HG02981 (cell line): ENCODE measurements at regions not wholly inside any gene's neighbourhood (a gene's known extent, or its start where the extent isn't known, plus 50 kb on each side); places are given as distances from the start of the nearest gene placed in this dataset.
A peak's percentile ranks its signal among the peaks of the same experiment; 100 is the strongest.

Experiments used
- ATAC-seq: cut with Tn5 transposase; IDR thresholded peaks from one replicate; pipeline ENCODE4 v1.9.1; 2021; ENCODE audit warnings: mild to moderate bottlenecking, moderate library complexity; ENCODE audit not compliant: unreplicated experiment

DNA sequence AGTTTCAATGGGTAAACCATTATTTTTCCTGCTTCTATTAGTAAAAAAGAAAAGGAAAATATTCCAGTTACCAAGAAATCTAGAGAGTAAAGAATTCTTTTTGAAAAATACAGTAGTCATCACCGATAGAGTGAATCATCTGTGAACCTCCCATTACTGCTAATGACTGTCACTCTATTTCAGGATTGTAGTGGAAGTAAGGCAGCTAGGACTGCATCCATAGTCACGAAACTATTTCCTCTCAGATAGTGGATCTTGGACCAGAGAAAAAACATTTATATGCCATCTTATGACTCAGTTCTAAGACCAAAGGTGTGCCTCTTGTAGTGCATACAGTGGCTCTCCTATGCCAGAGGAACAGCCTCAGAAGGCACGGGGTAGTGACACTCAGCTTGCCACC is 173.9 kb upstream of the PLEKHA5 start:
- ATAC-seq, result no peak

DNA sequence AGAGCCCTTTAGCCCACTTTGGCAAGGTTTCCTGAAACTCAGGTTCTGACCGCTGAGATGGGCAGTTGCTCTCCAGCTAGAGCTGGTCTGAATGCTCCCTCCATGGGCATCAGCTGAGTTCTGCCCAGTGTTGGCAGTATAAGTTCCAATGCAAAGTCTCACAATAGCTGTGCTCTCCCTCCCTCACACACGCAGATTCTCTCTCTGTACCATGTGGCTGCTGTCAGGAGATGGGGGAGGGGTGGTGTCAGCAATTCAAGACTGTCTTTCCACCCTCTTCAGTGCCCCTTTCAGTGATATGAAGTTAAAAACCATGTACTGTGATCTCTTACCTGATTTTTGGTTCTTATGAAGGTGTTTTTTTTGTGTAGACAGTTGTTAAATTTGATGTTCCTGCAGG is 164.3 kb upstream of the PLEKHA5 start:
- no peak for ATAC-seq

DNA sequence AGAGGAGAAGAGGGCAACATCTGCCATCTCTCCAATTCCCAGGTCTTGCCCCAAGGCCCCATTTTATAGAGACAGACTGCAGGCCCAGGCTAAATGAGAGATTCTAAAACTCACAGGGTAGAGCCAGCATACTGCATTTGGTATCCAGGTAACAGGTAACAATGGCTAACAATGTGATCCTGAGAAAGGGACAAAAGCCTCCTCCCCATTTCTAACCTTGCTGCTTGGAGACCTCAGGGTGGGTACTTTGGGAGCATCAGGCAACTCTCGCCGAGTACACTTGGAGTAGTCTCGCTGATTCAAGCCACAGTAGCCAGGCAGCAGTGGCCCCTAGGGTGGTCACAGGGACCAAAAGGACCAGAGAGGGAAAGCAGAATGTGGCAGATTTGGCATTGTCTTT is 162.6 kb upstream of the PLEKHA5 start:
- ATAC-seq, result no peak

DNA sequence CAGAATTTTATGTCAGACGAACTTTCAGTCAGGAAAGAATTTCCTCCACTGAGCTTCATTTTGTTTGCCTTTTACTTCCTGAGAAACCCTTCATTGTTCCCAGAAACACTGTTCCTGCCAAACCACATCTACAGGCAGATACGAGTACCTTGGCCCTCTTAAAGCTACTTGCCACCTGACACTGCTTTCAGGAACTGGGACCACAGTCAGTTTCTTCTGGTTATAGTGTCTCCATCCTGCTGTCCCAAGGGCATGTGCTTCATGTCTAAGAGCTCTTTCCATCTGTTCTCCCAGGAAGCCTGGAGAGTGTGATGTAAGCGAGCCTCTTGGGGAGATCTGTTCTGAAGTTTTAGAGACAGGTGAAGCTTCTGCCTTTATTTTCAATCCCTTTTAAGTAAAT is 161.7 kb upstream of the PLEKHA5 start:
- no peak for ATAC-seq

DNA sequence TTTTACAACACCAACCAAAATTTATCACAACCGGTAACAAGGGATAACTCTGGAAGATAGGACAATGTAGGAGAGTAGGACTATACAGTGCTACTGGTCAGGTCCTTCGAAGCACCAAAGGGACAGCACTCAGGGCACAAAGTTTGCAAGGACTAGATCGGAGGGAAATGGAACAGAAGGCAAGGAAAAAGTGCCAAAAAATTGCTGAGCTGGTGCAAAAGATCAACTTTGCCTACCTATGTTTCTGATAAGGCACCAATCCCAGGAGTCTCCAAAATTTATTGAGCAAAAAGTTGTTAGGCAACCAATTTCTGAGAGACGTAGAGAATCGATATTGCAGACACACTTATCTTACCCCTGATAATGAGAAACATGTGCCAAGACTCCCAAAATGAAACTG is 160.0 kb upstream of the PLEKHA5 start:
- ATAC-seq, result no peak

DNA sequence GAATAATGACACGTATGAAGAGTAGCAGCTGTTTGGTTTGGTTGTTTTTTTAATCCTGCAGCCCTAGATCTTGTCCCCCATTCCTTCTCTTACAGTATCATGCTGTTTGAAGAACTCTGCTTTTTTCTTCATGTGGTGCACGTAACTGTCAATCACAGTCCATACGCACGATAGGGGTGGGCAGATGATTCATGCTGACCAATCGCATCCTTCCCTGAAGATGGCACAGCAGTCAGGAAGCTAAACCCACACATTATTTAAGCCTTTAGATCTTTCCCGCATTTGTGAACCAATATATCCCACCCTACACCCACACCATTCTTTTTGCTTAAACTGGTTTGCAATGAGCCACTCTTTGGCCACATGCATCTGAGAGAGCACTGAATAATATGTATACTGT is 158.9 kb upstream of the PLEKHA5 start:
- ATAC-seq, result no peak

DNA sequence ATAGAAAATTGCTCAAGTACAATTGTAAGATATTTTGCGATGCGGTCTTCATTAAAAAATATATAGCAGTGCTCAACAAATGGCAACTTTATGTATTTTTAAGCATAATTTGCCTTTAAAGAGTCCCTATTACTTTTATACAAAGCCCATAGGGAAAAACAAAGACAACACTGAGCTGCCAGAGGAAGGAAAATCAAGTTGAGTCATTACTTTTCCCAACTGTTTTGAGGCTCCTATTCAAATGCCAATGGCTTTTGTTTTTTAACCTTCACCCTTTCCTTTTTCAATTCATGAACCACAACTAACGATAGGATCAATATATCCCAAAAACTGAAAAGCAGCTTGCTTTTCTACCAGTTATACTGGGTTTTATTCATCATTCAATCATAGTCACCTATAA is 157.6 kb upstream of the PLEKHA5 start:
- no peak for ATAC-seq

DNA sequence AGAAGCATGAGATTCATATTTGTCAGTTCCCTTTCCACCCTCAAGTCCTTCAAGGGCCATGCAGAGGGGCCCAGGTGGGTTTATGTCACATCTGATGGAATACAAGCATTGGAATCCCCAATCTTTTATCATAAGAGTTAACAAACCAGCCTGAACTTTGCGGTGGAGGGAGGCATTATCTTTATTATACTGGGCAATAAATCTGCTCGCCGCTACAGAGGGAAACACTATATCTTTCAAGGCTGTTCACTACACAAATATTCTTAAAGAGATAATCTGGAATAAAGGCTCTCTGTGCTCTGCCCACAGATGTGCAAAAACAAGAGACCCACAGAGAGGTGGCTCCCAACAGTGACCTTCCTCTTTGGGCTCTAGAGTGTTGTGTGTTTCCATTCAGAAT is 153.6 kb upstream of the PLEKHA5 start:
- ATAC-seq, result no peak

DNA sequence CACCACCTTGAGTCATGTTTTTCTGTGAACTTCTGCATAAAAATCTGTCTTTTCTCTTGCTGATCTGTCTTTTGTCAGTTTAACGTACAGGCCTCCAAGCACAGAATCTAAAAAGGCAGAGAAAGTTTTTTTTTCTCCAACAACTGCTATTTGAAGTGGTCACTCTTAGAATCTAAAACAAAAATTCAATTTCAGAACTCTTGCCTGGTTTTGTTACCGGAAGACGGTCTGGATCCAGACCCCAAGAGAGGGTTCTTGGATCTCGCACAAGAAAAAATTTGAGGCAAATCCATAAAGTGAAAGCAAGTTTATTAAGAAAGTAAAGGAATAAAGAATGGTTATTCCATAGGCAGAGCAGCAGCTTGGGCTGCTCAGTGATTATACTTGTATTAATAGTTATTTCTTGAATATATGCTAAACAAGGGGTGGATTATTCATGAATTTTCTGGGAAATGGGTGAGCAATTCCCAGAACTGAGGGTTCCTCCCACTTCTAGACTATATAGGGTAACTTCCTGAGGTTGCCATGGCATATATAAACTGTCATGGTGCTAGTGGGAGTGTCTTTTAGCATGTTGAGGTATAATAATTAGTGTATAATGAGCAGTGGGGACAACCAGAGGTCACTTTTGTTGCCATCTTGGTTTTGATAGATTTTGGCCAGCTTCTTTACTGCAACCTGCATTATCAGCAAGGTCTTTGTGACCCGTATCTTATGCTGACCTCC is 150.0 kb upstream of the PLEKHA5 start:
- ATAC-seq, result no peak

DNA sequence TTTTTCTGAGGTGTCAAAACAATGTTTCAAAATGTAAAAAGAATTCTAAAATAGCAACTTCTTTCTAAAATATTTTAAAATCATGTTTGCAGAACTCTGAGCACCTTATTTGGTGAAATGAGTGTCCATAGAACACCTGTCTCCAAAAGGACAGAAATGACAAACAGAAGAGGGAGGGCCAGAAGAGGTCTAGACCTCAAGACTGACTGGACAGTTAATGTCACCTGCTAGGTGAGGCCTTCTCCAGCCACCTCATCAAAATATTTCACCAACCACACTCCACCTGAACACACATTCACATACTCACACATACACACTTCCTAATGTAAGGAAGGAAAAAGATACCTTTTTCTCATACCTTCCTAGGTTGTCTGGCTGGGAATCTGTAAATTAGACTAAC is 147.8 kb upstream of the PLEKHA5 start:
- ATAC-seq, result peak; percentile 57

DNA sequence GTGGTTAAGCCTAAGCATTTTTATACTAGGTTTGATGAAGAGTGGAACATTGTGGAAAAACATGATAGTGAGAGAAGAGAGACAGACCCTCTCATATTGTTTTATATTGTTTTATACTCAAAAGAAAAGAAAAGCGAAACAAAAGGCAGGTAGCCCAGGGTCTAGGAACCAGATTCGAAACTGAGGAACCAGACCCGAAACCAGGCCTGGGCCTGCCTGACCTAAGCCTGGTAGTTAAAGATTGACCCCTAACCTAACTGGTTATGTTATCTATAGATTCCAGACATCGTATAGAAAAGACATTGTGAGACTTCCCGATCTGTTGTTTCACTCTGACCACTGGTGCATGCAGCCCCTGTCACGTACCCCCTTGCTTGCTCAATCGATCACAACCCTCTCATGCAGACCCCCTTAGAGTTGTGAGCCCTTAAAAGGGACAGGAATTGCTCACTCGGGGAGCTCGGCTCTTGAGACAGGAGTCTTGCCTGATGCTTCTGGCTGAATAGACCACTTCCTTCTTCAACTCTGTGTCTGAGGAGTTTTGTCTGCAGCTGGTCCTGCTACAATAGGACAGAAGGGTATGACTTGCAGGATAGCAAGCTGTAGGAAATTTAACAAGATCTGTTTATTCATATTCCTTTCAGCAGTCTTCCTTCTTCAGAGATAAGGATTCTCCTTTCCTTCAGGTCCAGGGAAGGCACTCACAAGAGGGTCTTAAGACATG is 147.1 kb upstream of the PLEKHA5 start:
- ATAC-seq, result peak; percentile 45

DNA sequence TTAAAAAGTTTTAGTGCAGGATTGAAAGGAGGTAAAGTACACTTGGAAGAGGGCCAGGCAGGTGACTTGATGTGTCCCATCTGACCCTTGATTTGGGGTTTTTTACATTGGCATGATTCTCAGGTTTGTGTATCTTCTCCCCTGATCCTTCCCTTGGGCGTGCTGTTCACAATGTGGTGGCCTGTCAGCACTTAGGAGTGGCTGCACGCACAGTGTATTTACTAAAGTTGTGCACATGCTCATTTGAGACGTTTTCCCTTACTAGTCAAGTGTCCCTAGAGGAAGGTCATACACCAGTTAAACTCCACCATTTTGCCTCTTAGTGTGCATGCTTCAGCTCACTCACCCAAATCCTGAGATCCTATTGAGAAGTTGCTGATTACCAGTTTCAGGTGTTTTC is 145.7 kb upstream of the PLEKHA5 start:
- ATAC-seq, result no peak

DNA sequence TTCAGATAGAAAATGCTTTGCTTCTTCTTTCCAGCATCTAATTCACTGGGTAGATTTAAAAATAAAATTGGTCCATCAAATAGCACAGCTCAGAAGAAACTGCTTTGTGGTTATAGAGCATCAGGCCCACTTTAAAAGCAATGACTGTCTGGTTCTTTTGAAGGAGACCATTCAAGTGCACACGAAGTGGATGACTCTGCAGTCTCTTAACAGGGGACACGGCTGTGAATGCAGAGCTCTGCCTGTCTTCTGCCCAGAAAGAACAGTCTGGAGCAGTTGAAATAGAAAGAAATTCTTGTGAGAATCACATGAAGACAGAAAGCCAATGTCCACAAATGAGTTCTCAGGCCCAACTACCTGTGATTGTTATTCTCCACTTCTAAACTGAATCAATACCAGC is 138.7 kb upstream of the PLEKHA5 start:
- no peak for ATAC-seq

DNA sequence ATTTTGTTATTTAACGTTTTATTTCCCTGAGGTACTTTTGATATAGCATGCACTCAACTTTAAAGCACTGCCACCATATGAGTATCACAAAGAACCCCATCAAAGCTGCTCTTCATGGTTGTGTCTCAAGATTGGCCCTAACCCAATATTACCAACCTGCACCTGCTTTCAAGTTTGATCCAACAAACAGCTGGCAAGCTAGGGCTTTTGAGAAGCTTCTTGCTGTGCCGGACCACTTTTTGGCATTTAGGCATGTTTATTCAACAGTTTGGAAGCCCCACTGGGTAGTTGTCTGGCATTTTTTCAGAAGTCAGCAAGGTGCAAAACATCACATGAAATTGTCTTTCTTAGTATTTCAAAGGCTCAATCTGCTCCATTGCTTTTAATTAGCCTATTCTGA is 137.2 kb upstream of the PLEKHA5 start:
- no peak for ATAC-seq

DNA sequence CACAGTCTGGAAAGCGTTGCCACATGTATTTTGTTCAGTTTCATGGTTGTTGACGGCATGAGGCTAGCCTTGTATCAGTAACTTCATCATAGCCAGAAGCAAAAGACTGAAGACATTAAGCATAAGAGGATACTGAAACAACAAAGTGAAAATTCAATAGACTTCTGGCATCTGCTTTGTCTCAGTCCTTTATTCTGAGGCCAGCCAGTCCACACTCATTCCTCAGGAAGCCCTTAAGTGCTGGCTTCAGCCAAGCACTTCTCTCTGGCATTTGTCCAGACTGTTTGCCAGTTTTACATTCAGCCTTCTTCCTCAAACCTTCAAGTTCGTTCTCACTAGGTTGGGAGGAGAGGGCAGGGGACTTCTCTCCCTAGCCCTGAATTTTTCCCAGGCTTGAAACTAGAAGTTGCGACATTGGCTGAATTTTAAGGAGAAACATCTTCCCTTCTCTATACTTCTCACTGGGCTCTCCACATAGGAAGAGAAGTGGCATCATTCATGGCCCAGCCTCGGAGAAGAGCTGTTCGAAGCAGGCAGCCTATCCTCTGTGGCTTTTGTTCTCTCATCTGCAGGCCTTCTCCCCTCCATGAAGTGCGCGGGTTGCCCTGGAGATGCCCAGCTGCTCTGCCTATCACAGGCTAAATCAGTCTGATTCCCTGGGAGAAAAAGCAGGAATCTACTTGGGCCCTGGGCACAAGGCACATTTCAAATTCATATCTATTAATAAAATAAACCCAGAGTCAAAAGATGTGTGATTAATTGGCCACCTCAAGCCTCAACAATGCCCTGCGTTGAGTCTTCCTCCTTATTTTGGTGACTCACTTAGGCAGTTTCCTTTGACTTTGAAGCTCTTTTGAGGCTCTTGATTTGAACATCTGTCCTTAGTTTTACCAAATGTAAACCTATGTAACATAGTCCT is 130.9 kb upstream of the PLEKHA5 start:
- ATAC-seq, result no peak

DNA sequence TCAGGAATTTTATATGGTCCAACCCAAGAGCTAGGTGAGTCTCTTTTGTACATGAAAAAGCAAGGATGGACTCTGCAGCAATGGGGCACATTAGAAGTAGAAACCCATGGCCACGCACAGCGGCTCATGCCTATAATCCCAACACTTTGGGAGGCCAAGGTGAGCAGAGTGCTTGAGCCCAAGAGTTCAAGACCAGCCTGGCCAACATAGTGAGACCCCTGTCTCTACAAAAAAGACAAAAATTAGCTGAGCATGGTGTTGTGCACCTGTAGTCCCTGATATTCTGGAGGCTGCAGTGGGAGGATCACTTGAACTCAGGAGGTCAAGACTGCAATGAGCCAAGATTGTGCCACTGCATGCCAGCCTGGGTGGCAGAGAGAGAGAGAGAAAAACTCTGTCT is 128.7 kb upstream of the PLEKHA5 start:
- ATAC-seq, result no peak

DNA sequence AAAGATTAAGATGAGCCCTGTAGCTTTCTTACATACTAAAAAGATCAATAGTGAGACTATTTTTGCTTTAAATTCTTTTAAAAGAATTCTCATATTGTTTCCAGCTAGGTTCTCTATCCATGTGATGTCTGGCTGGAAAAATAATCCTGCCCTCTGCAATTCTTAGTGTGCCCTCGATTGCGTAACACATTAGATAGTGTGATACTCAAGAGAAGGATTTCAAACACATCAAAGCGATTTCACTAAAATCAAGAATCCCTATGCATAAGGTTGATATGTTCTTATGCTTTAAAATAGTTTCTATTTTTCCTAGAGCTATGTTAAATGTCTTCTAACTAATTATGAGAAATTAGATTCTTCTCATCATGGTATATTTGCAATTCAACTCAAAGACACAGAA is 127.3 kb upstream of the PLEKHA5 start:
- no peak for ATAC-seq

DNA sequence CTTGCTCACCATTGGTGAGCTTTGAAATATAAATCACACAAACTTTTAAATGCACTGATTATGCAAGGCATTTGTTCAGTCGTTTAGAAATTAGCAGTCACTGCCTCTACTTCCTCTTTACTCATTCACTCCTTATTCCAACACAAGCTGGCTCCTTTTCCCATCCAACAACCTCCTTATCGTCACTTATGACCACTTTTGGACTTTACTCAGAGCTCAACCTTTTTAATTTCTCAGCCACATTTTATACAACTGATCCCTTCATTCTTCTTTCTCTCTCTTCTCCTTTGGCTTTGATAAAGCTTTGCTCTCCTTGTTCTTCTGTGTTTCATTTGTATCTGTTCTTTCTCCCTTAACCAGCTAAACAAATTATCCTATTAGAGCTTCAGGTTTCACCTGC is 126.4 kb upstream of the PLEKHA5 start:
- no peak for ATAC-seq

DNA sequence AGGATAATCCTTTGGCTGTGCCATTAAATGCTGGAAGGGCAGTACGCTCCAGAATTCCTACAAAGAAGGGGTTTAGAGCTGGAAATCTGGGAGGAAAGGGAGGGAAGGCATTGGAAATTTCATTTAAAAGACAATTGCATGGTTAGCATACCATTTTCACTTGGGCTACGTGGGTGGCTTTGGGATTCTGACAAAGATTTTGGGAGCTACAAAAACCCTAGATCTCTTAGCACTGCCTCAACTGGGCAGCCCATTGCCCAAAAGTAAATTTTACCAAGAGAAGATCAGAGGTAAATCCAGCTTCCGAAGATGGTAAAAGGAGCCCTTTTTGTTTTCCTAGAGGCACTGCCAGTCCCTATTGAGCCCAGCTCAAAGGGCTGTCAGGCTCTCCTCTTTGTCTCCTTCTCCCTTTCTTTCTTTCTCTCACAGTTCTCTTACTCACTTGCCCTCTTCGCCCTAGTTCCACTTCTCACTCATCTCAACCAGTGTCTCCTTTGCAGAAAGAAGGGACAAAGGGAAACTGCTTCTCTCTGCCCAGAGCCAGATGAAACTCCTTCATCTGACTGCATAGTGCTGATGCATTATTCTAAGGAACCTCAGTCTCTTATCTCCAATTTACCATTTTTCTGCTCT is 125.4 kb upstream of the PLEKHA5 start:
- ATAC-seq, result no peak

DNA sequence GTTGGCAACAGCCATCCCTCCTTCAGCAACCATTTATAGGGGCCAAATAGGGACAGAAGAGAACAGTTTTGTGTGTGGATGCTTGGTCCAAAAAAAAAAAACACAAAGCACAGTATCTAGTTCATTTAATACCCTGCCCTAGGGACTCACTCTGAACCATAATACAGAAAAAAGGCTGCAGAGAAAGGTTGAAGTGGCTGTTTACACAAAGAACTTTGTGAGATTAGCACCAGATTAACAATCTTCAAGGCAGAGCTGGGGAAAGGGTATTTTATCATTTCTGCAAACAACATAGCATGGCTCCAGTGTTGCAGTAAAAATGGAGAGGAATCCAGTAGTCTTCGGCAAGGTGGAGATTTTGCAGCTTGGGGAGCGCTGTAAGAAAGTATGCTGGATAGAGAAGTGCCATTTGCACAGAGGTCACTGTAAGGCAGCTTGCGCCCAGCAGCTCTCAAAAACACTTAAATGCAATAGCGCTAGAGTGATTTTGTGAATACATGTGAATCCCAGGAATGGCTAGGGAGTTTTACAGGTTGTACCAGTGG is 124.2 kb upstream of the PLEKHA5 start:
- no peak for ATAC-seq

DNA sequence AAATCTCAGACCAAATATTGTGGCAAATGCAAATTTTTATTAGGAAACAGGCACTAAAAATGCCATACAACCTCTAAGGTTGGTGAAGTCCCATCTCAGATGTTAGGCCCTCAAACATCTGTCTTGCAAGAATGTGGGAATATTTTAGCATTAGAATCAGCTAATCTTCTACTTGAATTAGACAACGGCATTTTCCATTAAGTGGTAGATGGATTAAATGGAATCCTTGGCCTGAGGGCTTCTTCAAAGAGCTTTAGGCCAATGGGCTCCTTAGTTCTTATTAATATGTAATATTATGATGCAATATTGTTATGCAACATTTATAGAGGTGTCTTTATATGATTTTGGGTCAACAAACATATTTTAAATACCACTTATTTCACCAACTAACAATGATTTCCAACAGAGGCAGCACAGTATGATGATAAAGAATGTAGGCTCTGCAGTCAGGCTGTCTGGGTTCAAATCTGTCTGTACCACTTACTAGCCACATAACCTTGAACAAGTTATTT is 122.9 kb upstream of the PLEKHA5 start:
- ATAC-seq, result no peak
